GM18499 (cell line): ENCODE measurements at regions not wholly inside any gene's neighbourhood (a gene's known extent, or its start where the extent isn't known, plus 50 kb on each side); places are given as distances from the start of the nearest gene placed in this dataset.

Source experiments
- ATAC-seq: cut with Tn5 transposase; IDR thresholded peaks from one replicate; pipeline ENCODE4 v1.9.1; 2021; ENCODE audit warnings: moderate number of reproducible peaks; ENCODE audit not compliant: insufficient read depth, unreplicated experiment

GRCh38 chr3:72698154-72698917 is 149.9 kb downstream of the SHQ1 start:
- ATAC-seq = no peak

- no peak for ATAC-seq
Observed at GRCh38 chr3:72697717-72698116, 150.5 kb downstream of the SHQ1 start.

GRCh38 chr3:72696815-72697214 is 151.4 kb downstream of the SHQ1 start:
- no peak for ATAC-seq

- no peak for ATAC-seq
Observed at GRCh38 chr3:72694398-72694797, 153.8 kb downstream of the SHQ1 start.

- no peak for ATAC-seq
Observed at GRCh38 chr3:72692990-72693389, 155.3 kb downstream of the SHQ1 start.

- ATAC-seq = no peak
Observed at GRCh38 chr3:72690629-72691028, 157.6 kb downstream of the SHQ1 start.

- no peak for ATAC-seq
Observed at GRCh38 chr3:72682936-72683452, 165.3 kb downstream of the SHQ1 start.

GRCh38 chr3:72681598-72681997 is 166.6 kb downstream of the SHQ1 start:
- no peak for ATAC-seq

GRCh38 chr3:72680766-72681165 is 167.5 kb downstream of the SHQ1 start:
- ATAC-seq = no peak

GRCh38 chr3:72679540-72680198 is 168.6 kb downstream of the SHQ1 start:
- no peak for ATAC-seq

GRCh38 chr3:72678867-72679266 is 169.4 kb downstream of the SHQ1 start:
- no peak for ATAC-seq

- no peak for ATAC-seq
Observed at GRCh38 chr3:72678380-72678779, 169.9 kb downstream of the SHQ1 start.

- no peak for ATAC-seq
Observed at GRCh38 chr3:72675243-72675642, 173.0 kb downstream of the SHQ1 start.

GRCh38 chr3:72673011-72673771 is 175.1 kb downstream of the SHQ1 start:
- ATAC-seq = no peak

- no peak for ATAC-seq
Observed at GRCh38 chr3:72669224-72669623, 179.0 kb downstream of the SHQ1 start.

- no peak for ATAC-seq
Observed at GRCh38 chr3:72666447-72666755, 181.8 kb downstream of the SHQ1 start.

GRCh38 chr3:72665701-72666446 is 182.4 kb downstream of the SHQ1 start:
- no peak for ATAC-seq

- no peak for ATAC-seq
Observed at GRCh38 chr3:72665103-72665502, 183.1 kb downstream of the SHQ1 start.

GRCh38 chr3:72664184-72664975 is 183.9 kb downstream of the SHQ1 start:
- ATAC-seq = no peak

GRCh38 chr3:72663429-72663828 is 184.8 kb downstream of the SHQ1 start:
- no peak for ATAC-seq
